HG02970 (cell line): ENCODE measurements at regions not wholly inside any gene's neighbourhood (a gene's known extent, or its start where the extent isn't known, plus 50 kb on each side); places are given as distances from the start of the nearest gene placed in this dataset.

Source experiments
- ATAC-seq: cut with Tn5 transposase; IDR thresholded peaks from one replicate; pipeline ENCODE4 v1.9.1; 2021; ENCODE audit warnings: mild to moderate bottlenecking, moderate library complexity, moderate number of reproducible peaks; ENCODE audit not compliant: unreplicated experiment, low FRiP score

DNA sequence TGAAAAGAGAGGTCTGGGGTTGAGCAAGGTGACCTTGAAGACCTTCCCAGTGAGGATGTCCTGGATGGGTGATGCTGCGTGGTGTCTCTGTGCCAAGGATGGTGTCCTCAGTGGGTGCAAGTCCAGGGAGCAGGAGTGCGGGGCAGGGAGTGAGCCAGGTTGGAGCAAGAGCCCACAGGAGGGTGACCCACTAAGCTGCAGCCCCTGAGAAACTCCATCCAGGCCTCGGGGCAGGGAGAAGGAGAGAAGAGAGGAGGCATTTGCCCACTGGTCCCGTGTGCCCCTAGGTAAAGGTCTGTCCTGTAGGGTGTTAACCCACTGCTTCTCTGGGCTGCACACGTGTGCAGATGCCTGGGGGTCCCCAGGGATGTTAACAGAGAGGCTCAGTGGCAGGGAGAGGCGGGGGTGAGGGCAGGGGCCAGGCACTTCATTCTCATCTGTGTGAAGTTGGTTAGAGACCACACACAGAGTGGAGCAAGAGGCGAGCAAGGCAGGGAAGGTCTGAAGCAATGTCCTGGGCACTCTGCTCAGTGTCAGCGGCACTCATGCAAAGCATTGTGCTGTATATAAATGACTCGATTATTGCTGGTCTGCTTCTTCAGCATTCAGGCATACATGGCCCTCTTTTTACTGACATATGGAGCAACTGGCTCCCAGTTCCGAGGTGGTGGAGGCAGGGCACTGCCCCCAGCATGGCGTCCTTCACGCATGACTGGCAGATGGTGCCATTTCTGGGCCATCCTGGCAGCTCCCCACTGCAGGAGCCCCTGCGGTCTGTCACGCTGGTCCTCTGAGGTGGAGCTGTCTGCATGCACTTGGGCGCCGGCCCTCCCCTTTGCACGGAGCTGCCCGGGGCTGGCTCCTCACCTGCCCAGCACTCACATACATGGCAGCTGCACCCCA is 117.2 kb upstream of the HS6ST1 start:
- ATAC-seq, result no peak

DNA sequence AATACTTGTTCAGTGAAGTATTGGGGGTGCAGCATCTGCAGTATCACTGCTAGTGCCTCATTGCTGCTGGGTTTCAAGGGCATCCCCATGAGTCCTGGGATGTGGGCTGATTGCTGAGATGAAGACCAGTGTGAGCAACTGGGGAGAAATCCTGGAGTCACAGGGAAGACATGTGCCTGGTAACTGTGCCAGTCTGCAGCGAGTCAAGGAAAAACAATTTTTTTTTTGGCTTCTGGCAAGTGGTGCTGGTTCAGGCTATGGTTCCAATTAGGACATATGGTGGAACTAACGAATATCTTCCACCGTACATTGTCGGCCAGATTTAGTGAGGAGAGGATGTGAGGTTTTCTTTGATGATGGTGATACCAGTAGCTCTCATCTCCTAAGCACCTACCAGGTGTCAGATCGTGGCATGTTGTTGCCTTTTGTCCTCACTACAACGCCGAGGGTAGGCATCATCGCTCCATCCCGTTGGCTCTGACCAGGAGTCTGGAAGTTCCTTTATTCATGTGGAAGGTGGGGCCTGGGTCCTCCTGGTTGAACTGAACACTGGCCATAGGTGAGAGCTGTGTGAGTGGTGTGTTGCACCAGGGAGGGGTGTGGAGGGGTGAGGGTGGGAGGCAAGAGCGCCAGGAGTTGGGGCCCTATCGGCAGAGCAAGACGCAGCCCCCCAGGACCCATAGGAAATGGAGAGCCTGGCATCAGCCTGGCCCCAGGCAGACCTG is 118.0 kb upstream of the HS6ST1 start:
- ATAC-seq, result no peak

DNA sequence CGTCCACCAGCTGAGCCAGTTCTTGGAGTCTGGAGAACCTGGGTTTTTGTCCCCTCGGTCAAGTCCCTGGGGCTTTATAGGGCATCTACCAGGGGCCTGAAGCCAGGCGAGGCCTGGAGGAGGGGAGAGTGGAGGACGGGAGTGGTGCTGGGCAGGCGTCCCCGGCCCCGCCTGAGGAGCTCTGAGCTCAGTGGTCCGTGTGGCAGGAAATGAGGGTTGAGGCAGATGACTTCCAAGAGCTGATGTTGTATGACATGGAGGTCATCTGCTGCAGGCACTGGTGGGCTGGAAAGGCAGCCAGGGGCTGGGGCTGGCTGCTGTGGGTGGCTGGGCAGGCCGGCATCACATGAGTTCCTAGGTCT is 118.5 kb upstream of the HS6ST1 start:
- no peak for ATAC-seq

DNA sequence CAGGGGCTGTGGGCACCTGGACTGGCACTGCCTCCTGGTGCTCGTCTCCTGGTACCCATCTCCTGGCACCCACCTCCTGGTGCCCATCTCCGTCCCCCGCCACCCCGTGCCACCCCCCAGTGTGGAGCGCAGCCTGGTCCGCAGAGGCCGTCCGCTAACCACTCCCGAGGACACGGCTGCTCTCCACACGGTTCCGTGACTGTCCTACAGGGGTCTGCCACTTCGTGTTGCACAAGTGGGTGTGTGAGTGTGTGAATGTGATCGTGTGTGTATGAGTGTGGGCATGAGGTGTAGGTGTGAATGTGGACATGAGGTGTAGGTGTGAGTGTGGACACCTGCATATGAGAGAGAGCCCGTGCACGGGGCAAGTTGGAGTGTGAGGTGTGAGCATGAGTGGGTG is 119.4 kb upstream of the HS6ST1 start:
- ATAC-seq, result no peak

DNA sequence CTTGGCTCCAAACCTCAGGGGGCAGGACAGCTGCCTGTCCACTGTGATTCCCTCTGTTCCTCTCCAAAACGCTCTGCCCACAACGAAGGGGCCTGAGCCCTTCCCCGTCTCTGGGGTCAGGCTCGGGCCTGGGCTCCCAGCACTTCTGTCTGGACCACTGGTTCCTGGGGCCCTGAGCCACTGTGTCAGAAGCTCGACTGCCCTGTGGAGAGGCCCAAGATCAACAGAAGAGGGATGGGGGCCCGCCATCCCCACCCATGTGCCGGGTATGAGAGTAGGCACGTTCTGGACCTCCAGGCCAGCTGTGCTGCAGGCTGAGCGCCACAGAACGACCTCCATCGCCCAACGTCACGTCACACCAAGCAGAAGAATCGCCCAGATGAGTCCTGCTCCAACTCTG is 119.9 kb upstream of the HS6ST1 start:
- no peak for ATAC-seq

DNA sequence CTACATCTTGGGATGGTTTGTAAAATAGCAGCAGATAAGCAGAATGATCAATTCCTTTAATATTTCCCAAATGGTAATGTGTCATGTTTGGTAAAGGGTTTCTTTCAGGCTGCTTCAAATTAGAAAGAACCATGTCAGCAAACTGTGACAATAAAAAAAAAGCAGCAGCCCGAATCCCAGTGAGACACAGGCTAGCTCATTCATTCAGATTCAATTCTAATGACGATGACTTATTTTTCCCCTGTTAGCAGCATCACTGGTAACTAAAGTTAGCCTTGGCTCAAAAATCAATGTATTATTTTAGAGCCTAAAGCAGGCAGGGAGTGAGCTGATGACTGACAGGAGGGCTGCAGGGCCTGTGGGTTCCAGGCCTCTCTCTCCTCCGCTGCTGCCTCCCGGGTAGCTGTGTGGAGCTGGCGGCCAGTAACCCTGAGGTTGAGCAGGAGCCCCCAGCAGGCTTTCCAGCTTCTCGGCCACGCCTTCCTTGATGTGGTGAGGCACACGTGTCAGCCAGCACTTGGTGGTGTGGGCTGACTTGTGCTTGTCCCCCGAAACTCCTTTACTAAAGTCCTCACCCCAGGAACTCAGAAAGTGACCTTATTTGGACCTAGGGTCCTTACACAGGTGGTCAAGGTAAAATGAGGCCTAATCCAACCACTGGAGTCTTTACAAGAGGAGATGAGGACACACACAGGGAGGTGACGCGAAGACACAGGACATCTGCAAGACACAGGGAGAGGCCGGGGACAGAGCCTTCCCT is 120.5 kb upstream of the HS6ST1 start:
- ATAC-seq, result no peak

DNA sequence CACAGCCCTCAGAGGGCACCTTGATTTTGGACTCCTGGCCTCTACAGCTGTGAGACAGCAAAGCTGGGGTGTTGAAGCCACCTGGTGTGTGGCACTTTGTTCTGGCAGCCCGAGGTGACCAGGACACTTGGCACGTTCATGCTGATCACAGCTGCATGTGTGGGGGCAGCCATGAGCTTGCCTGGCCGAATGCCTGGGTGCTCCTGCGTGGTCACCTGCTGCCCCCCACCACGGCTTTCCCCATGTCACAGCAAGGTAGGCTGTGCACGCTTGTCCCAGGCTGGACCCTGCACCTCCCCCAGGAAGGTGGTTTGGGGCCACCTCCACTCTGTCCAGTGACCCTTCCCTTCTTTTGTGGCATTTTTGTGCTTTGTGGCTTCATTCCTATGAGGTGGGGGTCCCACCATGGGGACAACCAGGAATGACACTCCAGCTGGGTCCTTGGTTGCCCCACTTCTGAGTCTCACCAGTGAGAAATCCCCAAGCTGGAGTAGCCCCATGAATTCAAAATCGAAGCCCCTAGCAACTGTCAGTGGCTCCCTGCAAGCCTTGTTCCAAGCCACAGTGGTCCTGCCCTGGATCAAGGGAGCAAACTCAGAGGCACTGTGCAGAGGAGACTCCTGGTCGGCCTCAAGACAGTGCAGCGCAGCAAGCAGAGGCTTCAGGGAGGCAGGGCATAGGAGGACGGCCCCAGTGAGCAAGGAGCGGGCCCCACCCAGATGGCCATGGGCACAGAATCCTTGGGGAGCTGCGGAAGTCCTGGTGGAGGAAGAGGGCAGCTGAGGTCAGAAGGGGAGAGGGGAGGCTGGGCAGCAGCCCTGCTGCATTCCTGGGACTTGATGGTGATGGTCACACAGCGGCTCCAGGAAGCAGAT is 121.4 kb upstream of the HS6ST1 start:
- ATAC-seq, result no peak

DNA sequence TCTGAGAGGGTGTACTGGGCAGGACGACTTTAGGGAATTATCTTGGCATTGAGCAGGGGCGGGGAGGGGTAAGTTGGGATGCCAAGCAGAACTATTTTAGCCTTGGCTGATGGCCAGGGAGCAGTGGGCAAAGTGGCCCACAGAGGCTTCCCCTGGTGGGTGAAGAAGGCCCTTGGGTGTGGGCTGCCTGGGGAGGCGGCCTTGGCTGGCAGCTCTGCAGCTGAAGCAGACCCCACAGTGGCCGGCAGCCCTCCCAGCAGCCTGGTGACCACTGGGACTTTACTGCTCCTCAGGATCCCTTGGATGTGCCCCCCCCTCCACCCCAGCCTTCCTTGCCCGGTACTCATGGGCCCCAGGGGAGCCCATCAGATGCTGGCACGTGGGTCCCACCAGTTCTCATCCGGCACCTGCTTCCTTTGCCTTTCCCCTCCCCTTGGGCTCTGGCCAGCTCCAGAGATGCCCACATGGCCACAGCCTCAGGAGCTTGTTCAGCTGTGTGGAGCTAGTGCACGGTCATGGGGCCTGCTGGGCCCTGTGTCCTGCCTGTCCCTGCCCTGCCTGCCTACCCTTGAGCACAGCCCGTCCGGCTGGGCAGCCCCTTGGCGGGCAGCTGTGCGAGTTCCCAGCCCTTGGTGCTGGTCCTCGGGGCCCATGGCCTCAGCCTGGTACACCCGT is 122.1 kb upstream of the HS6ST1 start:
- no peak for ATAC-seq

DNA sequence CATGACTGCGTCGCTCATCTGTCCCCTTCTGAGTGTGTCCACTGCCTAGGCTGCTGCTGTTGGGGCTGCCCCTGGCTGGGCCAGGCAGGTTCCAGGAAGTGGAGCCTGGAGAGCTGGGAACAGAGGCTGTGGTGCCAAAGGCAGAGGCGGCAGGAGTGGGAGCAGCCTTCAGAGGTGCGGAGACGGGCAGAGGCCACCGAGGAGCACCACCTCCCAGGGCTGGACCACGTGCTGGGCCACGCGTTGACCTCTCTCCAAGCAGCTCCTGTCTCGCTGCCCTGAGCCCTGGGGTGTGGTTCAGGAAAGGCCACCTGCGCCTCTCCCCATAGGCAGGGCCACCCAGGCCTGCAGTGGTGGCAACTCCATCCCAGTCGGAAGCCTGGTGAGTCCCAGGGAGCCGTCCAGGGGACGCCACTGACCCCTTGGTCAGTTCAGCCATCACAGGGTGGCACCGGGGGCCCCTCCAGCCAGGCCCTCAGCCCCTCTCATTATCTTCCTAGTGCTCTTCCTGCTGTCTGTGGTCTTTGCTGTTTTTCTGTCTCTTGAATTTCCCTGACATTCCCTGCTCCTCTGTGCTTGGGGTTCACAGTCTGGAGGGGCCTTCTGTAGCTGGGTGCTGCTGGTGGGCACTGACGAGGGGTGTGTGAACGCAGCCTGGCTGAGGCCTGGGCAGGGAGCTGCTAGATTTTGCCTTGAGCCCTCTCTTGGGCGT is 122.8 kb upstream of the HS6ST1 start:
- no peak for ATAC-seq

DNA sequence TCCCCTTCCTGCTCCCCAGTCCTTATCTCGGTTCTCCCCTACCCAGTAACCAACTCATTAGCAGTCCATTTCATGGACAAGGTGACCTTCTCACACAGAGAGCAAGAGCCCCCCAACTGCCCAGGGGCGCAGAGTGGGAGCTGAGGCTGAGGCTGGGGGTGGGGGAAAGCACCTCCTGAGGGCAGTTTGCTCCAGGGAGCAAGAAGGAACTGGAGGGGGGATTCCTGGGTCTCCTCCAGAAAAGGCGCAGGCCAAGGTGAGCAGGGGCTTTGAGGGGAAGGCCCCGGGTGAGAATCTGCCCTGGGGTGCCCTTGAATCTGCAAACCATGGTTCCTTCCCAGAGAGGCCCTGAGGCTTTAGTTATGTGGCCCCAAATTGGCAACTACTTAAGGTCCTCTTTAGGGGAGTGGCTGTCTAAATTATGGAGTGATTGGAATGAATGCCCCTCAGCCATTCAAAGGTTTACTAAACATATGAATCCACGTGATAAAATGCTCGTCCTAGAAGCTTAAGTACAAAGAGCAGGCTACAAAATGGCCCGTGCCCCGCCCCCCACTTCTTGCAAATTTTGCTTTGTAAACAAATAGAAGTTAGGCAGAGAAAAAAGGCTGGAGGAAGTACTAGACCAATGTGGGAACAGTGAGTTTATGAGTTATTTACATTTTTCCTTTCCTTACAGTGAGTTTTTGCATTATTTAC is 123.5 kb upstream of the HS6ST1 start:
- no peak for ATAC-seq

DNA sequence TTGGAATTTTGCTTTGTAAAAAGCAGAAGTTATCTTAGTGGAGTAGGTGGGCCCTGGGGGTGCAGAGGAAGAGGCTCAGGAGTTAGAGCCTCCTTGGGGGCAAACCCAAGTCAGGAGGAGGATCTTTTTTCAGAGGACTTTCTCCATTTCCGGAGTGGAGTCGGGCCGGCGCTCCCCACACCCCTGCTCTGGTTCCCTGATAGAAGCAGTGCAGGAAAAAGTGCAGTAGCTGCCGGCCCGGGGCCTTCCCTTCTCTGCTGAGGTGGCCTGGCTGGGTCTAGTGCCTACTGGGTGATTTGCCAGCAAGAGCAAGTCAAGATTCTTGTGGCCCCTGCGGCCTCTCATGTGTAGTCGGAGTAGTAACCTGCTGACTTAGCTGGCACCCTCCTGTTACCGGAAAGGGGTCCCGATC is 124.2 kb upstream of the HS6ST1 start:
- ATAC-seq, result no peak

DNA sequence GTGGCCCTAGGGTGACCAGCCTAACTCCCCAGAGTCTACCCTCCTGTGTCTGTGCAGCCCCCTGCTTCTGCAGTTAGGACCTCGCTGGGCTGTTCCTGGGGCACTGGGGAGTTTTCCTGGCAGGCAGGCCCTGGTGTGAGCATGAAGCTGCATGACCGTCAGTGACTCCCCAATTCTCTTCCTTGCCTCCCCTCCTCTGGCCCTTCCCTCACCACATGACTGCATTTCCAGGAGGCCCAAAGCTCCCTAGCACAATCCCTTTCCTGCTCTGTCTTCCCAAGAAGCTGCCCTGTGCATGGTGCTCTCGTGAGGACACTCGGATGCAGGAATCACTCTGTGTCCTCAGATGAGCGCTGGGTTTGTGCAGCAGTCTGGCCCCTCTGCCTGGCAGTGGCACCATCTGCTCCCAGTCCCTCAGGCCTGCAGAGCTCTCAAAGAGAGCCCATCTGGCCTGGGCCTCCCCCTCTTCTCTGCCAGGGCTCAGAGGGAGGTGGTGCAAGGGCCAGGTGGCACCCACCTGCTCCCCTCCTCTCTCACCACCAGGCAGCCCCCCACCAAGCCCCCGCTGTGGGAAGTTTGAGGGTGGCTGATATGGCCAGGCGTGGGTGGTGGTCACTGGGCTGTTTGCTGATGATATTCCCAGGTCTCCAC is 125.6 kb upstream of the HS6ST1 start:
- ATAC-seq, result no peak

DNA sequence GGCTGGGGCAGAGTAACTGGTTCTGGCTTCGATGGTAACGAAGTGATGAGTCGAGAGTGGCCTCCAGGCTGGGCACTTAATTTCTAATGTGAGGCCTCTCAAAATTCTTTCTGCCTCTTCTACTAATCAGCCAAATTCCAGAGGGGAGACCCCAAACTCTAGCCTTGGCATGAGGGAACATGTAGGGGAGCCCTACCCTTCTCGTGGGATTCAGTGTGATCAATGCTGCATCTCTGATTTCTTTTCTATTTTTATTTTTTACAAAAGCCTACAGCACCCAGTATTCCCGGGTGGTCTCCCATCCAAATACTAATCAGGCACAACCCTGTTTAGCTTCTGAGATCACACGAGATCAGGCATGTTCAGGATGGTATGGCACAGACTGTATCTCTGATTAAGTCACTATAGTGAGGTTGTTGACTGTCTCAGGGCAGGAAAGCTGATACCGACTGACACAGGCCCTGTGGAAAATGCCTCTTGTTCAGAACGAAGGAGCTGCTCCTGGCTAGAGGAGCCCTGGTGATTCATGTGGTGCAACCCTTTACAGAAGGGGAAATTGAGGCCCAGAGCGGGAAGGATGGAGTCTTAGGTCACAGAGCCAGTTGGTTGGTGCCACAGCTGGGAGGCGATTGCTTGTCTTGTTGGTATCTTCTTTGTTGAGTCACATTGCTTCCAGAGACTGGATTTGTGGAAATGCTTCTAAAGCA is 126.3 kb upstream of the HS6ST1 start:
- ATAC-seq, result no peak

DNA sequence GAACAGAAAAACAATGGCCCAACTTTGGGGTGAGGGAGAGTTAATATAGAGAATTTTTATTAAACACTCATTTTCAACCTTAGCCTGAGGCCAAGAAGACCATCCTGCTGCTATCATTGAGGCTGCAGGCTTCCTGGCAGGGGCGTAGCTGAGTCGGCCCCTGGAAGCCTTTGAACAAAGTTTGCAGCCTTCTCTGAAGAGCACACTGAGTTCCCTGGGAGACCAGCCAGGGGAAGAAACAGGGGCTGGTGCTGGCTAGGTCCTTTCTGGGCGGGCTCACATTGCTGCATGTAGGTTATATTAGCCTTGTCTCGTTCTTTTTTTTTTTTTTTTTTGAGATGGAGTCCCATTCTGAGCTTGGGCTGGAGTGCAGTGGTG is 126.8 kb upstream of the HS6ST1 start:
- no peak for ATAC-seq

DNA sequence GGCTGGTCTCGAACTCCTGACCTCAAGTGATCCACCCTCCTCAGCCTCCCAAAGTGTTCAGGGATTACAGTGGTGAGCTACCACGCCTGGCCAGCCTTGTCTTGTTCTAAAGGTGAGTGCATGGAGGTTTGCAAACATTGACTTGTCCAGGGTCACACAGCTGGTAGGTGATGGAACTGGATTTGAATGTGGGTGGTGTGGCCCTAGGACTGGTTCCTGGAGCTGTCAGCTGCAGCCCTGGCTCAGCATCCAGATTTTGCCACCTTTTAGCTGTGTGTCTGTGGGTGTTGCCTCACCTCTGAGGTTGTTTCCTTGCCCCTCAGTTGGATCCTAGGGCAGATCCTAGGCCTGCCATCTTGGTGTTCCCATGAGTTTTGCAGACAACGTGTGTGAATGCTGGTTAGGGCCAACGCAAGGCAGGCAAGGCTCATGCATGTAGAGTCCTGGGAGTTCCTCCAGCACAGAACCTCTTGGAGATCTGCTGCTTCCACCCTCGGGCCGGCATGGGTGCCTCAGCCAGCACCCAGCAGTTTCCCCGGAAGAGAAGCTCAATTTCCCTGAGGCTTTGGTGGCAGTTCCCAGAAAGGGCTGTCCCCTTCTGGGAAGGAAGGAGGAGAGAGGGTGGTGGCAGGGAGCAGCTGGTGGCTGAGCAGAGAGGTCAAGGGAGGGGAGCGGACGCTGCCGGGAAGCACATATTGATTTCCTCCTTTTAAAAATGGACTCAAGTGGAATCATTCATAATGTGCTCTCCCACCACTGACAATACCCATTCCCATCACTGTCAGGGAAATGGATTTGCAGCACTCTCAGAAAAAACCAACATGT is 127.6 kb upstream of the HS6ST1 start:
- ATAC-seq, result no peak

DNA sequence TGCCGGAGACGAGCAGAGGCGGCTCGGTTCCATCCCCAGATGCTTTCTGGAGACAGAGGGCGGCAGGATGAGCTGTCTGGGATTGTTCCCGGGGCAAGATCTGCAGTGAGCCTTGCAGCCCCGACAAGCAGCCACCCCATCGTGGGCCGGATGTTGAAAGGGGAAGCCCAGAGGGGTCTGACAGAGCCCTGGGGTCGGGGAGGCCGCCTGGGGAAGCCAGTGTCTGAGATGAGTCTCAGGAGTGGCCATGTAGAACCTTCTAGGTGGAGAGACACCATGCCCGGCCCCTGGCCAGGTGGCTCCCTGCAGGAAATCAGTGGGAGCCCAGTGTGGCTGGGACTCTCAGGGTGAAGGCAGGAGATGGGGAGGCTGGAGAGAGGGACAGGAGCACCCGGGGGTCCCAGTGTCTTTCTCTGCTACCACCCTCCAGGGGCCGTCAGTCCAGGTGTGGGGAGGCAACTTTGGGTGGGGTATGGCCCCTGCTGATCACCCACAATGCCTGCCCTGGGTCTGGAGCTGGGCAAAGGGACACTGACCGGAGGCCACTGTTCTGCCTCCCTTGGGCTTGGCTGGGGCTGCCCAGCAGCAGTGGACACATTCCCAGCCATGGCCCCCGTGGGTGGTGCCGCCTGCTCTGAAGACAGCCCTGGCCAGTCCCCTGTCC is 128.3 kb upstream of the HS6ST1 start:
- no peak for ATAC-seq
